CD4-positive, CD25-positive, alpha-beta regulatory T cell (primary cell): ENCODE measurements at regions not wholly inside any gene's neighbourhood (a gene's known extent, or its start where the extent isn't known, plus 50 kb on each side); places are given as distances from the start of the nearest gene placed in this dataset.

ENCODE experiments used
- ATAC-seq, 2 donors: fragments of 150-1000 bp; cut with Tn5 transposase; one replicate each; pipeline ENCODE4 v1.10.0; 2021; ENCODE audit warnings: low read depth in 2 of 2, moderate number of reproducible peaks in 2 of 2, moderate library complexity in 1 of 2
- DNase-seq, 3 donors: peaks; one replicate each; pipeline versions ENCODE4 v3.0.0 to v3.0.0-alpha.2; 2012 to 2022; ENCODE audit warnings: mixed read lengths in 1 of 3
- H3K27ac ChIP-seq: one replicate; pipeline ENCODE4 v1.7.0; 2013; ENCODE audit warnings: mild to moderate bottlenecking, low read length; ENCODE audit not compliant: insufficient read depth, poor library complexity, severe bottlenecking
- H3K27me3 ChIP-seq: one replicate; pipeline ENCODE4 v1.7.0; 2013; ENCODE audit warnings: low read length; ENCODE audit not compliant: control insufficient read depth, insufficient read depth
- H3K36me3 ChIP-seq: one replicate; pipeline ENCODE4 v1.7.0; 2013; ENCODE audit warnings: mild to moderate bottlenecking, low read length, moderate library complexity; ENCODE audit not compliant: control insufficient read depth, insufficient read depth
- H3K4me1 ChIP-seq: 2 replicates; pipeline ENCODE4 v1.7.0; 2013; ENCODE audit warnings: mild to moderate bottlenecking, low read length; ENCODE audit not compliant: insufficient read depth, control insufficient read depth, poor library complexity, severe bottlenecking
- H3K4me3 ChIP-seq: one replicate; pipeline ENCODE4 v1.7.0; 2013; ENCODE audit warnings: low read depth, mild to moderate bottlenecking, low read length, moderate library complexity
- H3K9me3 ChIP-seq, 2 experiments: 1 replicate in 1 of 2; 2 replicates in 1 of 2; pipeline ENCODE4 v1.7.0; 2013; ENCODE audit warnings: low read length in 2 of 2, mild to moderate bottlenecking in 1 of 2, moderate library complexity in 1 of 2; ENCODE audit not compliant: control insufficient read depth in 2 of 2
- H3K27ac Mint-ChIP-seq, 3 donors: one replicate each; pipeline ENCODE4 v1.8.0; 2020 to 2022; ENCODE audit warnings: mild to moderate bottlenecking in 3 of 3, mixed read lengths in 3 of 3, moderate library complexity in 2 of 3
- H3K27me3 Mint-ChIP-seq: one replicate; pipeline ENCODE4 v1.8.0; 2022; ENCODE audit warnings: mild to moderate bottlenecking, mixed read lengths
- H3K36me3 Mint-ChIP-seq: one replicate; pipeline ENCODE4 v1.8.0; 2020; ENCODE audit warnings: mixed read lengths
- H3K4me1 Mint-ChIP-seq, 4 donors: one replicate each; pipeline ENCODE4 v1.8.0; 2020 to 2022; ENCODE audit warnings: mixed read lengths in 4 of 4, mild to moderate bottlenecking in 1 of 4
- H3K4me3 Mint-ChIP-seq, 4 donors: one replicate each; pipeline ENCODE4 v1.8.0; 2020 to 2022; ENCODE audit warnings: mild to moderate bottlenecking in 4 of 4, mixed read lengths in 4 of 4, moderate library complexity in 3 of 4
- H3K9me3 Mint-ChIP-seq, 7 donors: one replicate each; pipeline ENCODE4 v1.8.0; 2020 to 2022; ENCODE audit warnings: mixed read lengths in 7 of 7, mild to moderate bottlenecking in 3 of 7, moderate library complexity in 2 of 7

- ATAC-seq (no peak), DNase-seq (no peak)
- Mint-ChIP-seq H3K27ac (no peak overlapping the region), H3K4me3 (no peak overlapping the region), H3K4me1 (no peaks in the 10 kb centered on the region), H3K27me3 (no peaks in the 10 kb centered on the region), H3K36me3 (no peaks in the 10 kb centered on the region), H3K9me3 (peaks cover 0 to 21% (median 2%) of the 10 kb centered on the region in 7 donors)
- Histone ChIP-seq H3K4me3 (no peak overlapping the region), H3K36me3 (no peaks in the 10 kb centered on the region), H3K27ac (no peak overlapping the region), H3K27me3 (no peaks in the 10 kb centered on the region), H3K4me1 (no peaks in the 10 kb centered on the region), H3K9me3 (no peaks in the 10 kb centered on the region)
Observed at GRCh38 chr2:51237626-51238271, 205.8 kb upstream of the NRXN1 start.

GRCh38 chr2:51232027-51232426 lies 200.1 kb upstream of the NRXN1 start:
- H3K4me1 Mint-ChIP-seq = no peaks in the 10 kb centered on the region
- peaks cover 6 to 37% (median 11%) of the 10 kb centered on the region in 7 donors for H3K9me3 Mint-ChIP-seq
- Histone ChIP-seq H3K4me3 (no peak overlapping the region), H3K27me3 (no peaks in the 10 kb centered on the region), H3K36me3 (no peaks in the 10 kb centered on the region), H3K9me3 (peaks cover 0 to 8% of the 10 kb centered on the region in 2 experiments), H3K4me1 (no peaks in the 10 kb centered on the region), H3K27ac (no peak overlapping the region)
- DNase-seq (no peak), ATAC-seq (no peak)
- H3K27ac Mint-ChIP-seq = no peak overlapping the region
- H3K36me3 Mint-ChIP-seq = no peaks in the 10 kb centered on the region
- no peaks in the 10 kb centered on the region for H3K27me3 Mint-ChIP-seq
- no peak overlapping the region for H3K4me3 Mint-ChIP-seq

- Histone ChIP-seq H3K4me3 (no peak overlapping the region), H3K4me1 (no peaks in the 10 kb centered on the region), H3K27ac (no peak overlapping the region), H3K27me3 (no peaks in the 10 kb centered on the region), H3K36me3 (no peaks in the 10 kb centered on the region), H3K9me3 (peaks cover 0 to 8% of the 10 kb centered on the region in 2 experiments)
- peaks cover 8 to 38% (median 11%) of the 10 kb centered on the region in 7 donors for H3K9me3 Mint-ChIP-seq
- ATAC-seq (no peak), DNase-seq (no peak)
- H3K27ac Mint-ChIP-seq = no peak overlapping the region
- H3K27me3 Mint-ChIP-seq = no peaks in the 10 kb centered on the region
- H3K36me3 Mint-ChIP-seq = no peaks in the 10 kb centered on the region
- H3K4me3 Mint-ChIP-seq = no peak overlapping the region
- no peaks in the 10 kb centered on the region for H3K4me1 Mint-ChIP-seq
Observed at GRCh38 chr2:51231071-51231470, 199.1 kb upstream of the NRXN1 start.

GRCh38 chr2:51225377-51225776 lies 193.4 kb upstream of the NRXN1 start:
- no peak overlapping the region for H3K4me3 ChIP-seq
- no peaks in the 10 kb centered on the region for H3K36me3 Mint-ChIP-seq
- H3K9me3 Mint-ChIP-seq = peaks cover 9 to 41% (median 12%) of the 10 kb centered on the region in 7 donors
- ATAC-seq (no peak), DNase-seq (no peak)
- no peak overlapping the region for H3K27ac Mint-ChIP-seq
- peaks cover 2 to 8% of the 10 kb centered on the region in 2 experiments for H3K9me3 ChIP-seq
- no peaks in the 10 kb centered on the region for H3K4me1 Mint-ChIP-seq
- no peaks in the 10 kb centered on the region for H3K4me1 ChIP-seq
- H3K27me3 Mint-ChIP-seq = no peaks in the 10 kb centered on the region
- no peaks in the 10 kb centered on the region for H3K36me3 ChIP-seq
- no peak overlapping the region for H3K27ac ChIP-seq
- H3K4me3 Mint-ChIP-seq = no peak overlapping the region
- H3K27me3 ChIP-seq = no peaks in the 10 kb centered on the region

- Histone ChIP-seq H3K4me3 (no peak overlapping the region), H3K36me3 (no peaks in the 10 kb centered on the region), H3K9me3 (peaks cover 2 to 8% of the 10 kb centered on the region in 2 experiments), H3K27ac (no peak overlapping the region), H3K27me3 (no peaks in the 10 kb centered on the region), H3K4me1 (no peaks in the 10 kb centered on the region)
- Mint-ChIP-seq H3K27me3 (no peaks in the 10 kb centered on the region), H3K4me3 (no peak overlapping the region), H3K9me3 (peaks cover 9 to 41% (median 12%) of the 10 kb centered on the region in 7 donors), H3K36me3 (no peaks in the 10 kb centered on the region), H3K27ac (no peak overlapping the region), H3K4me1 (no peaks in the 10 kb centered on the region)
- DNase-seq (no peak), ATAC-seq (no peak)
Observed at GRCh38 chr2:51224790-51225189, 192.9 kb upstream of the NRXN1 start.

- no peaks in the 10 kb centered on the region for H3K36me3 Mint-ChIP-seq
- no peaks in the 10 kb centered on the region for H3K4me1 Mint-ChIP-seq
Observed at GRCh38 chr2:51222106-51222505, 190.2 kb upstream of the NRXN1 start.

GRCh38 chr2:51220606-51221005 lies 188.7 kb upstream of the NRXN1 start:
- Histone ChIP-seq H3K4me3 (no peak overlapping the region), H3K9me3 (peaks cover 2 to 3% of the 10 kb centered on the region in 2 experiments), H3K27me3 (no peaks in the 10 kb centered on the region), H3K4me1 (no peaks in the 10 kb centered on the region), H3K36me3 (no peaks in the 10 kb centered on the region), H3K27ac (no peak overlapping the region)
- Mint-ChIP-seq H3K36me3 (no peaks in the 10 kb centered on the region), H3K27ac (no peak overlapping the region), H3K4me1 (no peaks in the 10 kb centered on the region), H3K27me3 (no peaks in the 10 kb centered on the region), H3K4me3 (no peak overlapping the region), H3K9me3 (peaks cover 0 to 21% (median 3%) of the 10 kb centered on the region in 7 donors)
- DNase-seq = no peak
- ATAC-seq = no peak

More at GRCh38 chr2:51222106-51222505, 190.2 kb upstream of the NRXN1 start:
- H3K36me3 ChIP-seq = no peaks in the 10 kb centered on the region
- H3K9me3 ChIP-seq = peaks cover 0 to 2% of the 10 kb centered on the region in 2 experiments
- Mint-ChIP-seq H3K27me3 (no peaks in the 10 kb centered on the region), H3K4me3 (no peak overlapping the region), H3K27ac (no peak overlapping the region), H3K9me3 (peaks cover 0 to 29% (median 7%) of the 10 kb centered on the region in 7 donors)
- ATAC-seq = no peak
- no peaks in the 10 kb centered on the region for H3K4me1 ChIP-seq
- no peak overlapping the region for H3K27ac ChIP-seq
- DNase-seq = no peak
- H3K4me3 ChIP-seq = no peak overlapping the region
- no peaks in the 10 kb centered on the region for H3K27me3 ChIP-seq

GRCh38 chr2:51220080-51220479 lies 188.1 kb upstream of the NRXN1 start:
- H3K4me3 Mint-ChIP-seq = no peak overlapping the region
- H3K27ac Mint-ChIP-seq = no peak overlapping the region
- peaks cover 0 to 3% of the 10 kb centered on the region in 2 experiments for H3K9me3 ChIP-seq
- no peaks in the 10 kb centered on the region for H3K27me3 ChIP-seq
- H3K27me3 Mint-ChIP-seq = no peaks in the 10 kb centered on the region
- no peaks in the 10 kb centered on the region for H3K36me3 Mint-ChIP-seq
- peaks cover 0 to 16% (median 3%) of the 10 kb centered on the region in 7 donors for H3K9me3 Mint-ChIP-seq
- no peaks in the 10 kb centered on the region for H3K4me1 Mint-ChIP-seq
- H3K27ac ChIP-seq = no peak overlapping the region
- H3K36me3 ChIP-seq = no peaks in the 10 kb centered on the region
- no peaks in the 10 kb centered on the region for H3K4me1 ChIP-seq
- DNase-seq = no peak
- no peak overlapping the region for H3K4me3 ChIP-seq
- no peak for ATAC-seq
